GM12875 (cell line): ENCODE measurements at regions not wholly inside any gene's neighbourhood (a gene's known extent, or its start where the extent isn't known, plus 50 kb on each side); places are given as distances from the start of the nearest gene placed in this dataset.
"Not testable (repeated sequence)": the region's sequence is repeated elsewhere in the genome, so short reads cannot be mapped to it uniquely, and the experiment has no call there.

Experiments used
- H3K4me3 ChIP-seq: one replicate; pipeline ENCODE4 v1.5.1; 2011; ENCODE audit warnings: low read depth, low read length, control low read depth
- CTCF ChIP-seq: IDR thresholded peaks from 2 replicates; pipeline ENCODE4 v1.5.1; 2011; ENCODE audit warnings: low read depth, mild to moderate bottlenecking, control low read depth, inconsistent platforms, low read length, moderate library complexity, borderline replicate concordance; ENCODE audit not compliant: insufficient read depth

GRCh38 chr10:56181607-56182006 lies 179.5 kb downstream of the ZWINT start:
- TF ChIP-seq CTCF = no peak
- no peak overlapping the region for H3K4me3 ChIP-seq

- TF ChIP-seq CTCF = no peak
- H3K4me3 ChIP-seq = no peak overlapping the region
Observed at GRCh38 chr10:56178210-56178609, 182.8 kb downstream of the ZWINT start.

- H3K4me3 ChIP-seq = not testable (repeated sequence)
Observed at GRCh38 chr10:56155091-56155513, 206.0 kb downstream of the ZWINT start.

GRCh38 chr10:56146806-56147205 lies 214.3 kb downstream of the ZWINT start:
- TF ChIP-seq CTCF = no peak
- no peak overlapping the region for H3K4me3 ChIP-seq

GRCh38 chr10:56142092-56142728 lies 218.8 kb downstream of the ZWINT start:
- TF ChIP-seq CTCF = no peak

GRCh38 chr10:56139405-56139804 lies 221.7 kb downstream of the ZWINT start:
- no peak overlapping the region for H3K4me3 ChIP-seq
- no peak for TF ChIP-seq CTCF

More at GRCh38 chr10:56142092-56142728, 218.8 kb downstream of the ZWINT start:
- no peak overlapping the region for H3K4me3 ChIP-seq

GRCh38 chr10:56135828-56136227 lies 225.2 kb downstream of the ZWINT start:
- no peak overlapping the region for H3K4me3 ChIP-seq
- TF ChIP-seq CTCF = no peak

GRCh38 chr10:56123247-56123646 lies 237.8 kb downstream of the ZWINT start:
- no peak overlapping the region for H3K4me3 ChIP-seq
- no peak for TF ChIP-seq CTCF
